GM06990 (cell line): ENCODE measurements at regions not wholly inside any gene's neighbourhood (a gene's known extent, or its start where the extent isn't known, plus 50 kb on each side); places are given as distances from the start of the nearest gene placed in this dataset.

ENCODE experiments used
- DNase-seq: peaks from one replicate; pipeline ENCODE4 v3.0.0-alpha.2; 2011; ENCODE audit not compliant: insufficient read length; ENCODE audit errors: extremely low read depth
- H3K27me3 ChIP-seq: replicated peaks from 2 replicates; pipeline ENCODE4 v1.6.0; 2011; ENCODE audit warnings: low read length; ENCODE audit not compliant: control insufficient read depth, insufficient read depth
- H3K36me3 ChIP-seq: 2 replicates; pipeline ENCODE4 v1.5.1; 2011; ENCODE audit warnings: low read length; ENCODE audit not compliant: control insufficient read depth, insufficient read depth
- H3K4me3 ChIP-seq: replicated peaks from 2 replicates; pipeline ENCODE4 v1.5.1; 2011; ENCODE audit warnings: low read depth, mild to moderate bottlenecking, control low read depth, low read length
- TF ChIP-seq, protein P1 (sequence below): IDR thresholded peaks from 2 replicates; pipeline ENCODE4 v1.5.1; 2011; ENCODE audit warnings: low read length, control low read depth, mild to moderate bottlenecking, inconsistent platforms; ENCODE audit not compliant: insufficient read depth, poor library complexity, severe bottlenecking

DNA sequence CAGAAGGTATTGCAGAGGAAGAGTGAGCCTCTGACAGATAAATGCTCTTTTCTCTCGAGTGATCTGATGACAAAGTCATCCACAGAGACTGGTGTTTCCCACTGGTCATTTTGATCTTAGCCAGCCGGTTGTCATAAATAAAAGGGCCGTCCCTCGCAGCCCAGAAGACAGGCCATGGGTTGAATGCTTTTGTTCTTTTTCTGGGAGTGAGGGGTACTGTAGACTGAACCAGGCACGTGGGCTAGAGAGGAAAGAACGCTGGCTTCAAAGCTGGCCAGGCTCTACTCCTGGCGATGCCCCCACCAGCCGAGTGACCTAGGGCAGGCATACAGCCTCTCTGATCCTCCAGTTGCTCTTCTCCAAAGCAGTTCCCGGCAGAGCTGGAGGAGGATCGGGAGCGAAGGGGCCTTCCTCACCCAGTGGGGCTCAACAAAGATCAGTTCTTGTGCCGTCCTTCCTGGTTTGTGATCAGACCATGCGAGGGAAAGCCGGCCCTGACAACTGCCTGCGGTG, 193.5 kb downstream of the INHBB start:
- TF ChIP-seq, protein P1, sequence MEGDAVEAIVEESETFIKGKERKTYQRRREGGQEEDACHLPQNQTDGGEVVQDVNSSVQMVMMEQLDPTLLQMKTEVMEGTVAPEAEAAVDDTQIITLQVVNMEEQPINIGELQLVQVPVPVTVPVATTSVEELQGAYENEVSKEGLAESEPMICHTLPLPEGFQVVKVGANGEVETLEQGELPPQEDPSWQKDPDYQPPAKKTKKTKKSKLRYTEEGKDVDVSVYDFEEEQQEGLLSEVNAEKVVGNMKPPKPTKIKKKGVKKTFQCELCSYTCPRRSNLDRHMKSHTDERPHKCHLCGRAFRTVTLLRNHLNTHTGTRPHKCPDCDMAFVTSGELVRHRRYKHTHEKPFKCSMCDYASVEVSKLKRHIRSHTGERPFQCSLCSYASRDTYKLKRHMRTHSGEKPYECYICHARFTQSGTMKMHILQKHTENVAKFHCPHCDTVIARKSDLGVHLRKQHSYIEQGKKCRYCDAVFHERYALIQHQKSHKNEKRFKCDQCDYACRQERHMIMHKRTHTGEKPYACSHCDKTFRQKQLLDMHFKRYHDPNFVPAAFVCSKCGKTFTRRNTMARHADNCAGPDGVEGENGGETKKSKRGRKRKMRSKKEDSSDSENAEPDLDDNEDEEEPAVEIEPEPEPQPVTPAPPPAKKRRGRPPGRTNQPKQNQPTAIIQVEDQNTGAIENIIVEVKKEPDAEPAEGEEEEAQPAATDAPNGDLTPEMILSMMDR = no peak
- Histone ChIP-seq H3K36me3 (no peaks in the 10 kb centered on the region), H3K4me3 (no peak overlapping the region), H3K27me3 (peaks cover 2% of the 10 kb centered on the region)
- DNase-seq = no peak

DNA sequence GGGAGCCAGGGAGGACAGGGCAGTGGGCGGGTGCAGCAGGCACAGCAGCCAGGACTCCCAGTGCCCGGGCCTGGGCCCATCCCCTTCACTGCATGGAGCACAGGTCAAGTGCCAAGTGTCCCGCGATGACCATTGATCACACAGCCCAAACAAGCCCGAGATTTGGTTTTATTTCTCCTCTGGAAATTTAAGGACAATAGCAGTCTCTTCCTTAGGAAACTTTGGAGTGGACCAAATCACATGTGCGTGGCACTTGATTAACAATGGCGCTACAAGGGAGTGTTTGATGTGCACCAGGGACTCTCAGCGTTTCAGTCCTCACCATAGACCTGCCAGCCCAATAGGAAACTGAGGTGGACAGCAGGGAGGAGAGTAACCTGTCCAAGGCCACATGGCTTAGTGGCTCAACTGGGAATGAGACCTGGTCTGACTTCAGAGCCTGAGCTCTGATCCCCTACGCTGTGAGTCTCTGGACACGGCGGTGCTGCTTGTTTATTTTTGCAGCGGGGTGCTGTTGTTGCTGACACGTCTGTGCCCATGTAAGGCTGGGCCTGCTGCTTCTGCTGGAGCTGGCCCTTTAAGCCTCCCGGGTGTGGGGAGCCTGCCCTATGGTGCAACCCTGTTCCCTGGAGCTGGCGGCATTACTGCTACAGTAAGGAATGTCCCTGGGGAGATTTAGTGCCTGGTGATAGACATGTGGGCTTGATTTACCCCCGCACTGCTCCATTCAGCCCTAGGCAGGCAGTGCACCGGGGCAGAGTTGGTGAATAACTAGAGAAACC, 194.2 kb downstream of the INHBB start:
- Histone ChIP-seq H3K36me3 (no peaks in the 10 kb centered on the region), H3K4me3 (no peak overlapping the region), H3K27me3 (peaks cover 2% of the 10 kb centered on the region)
- TF ChIP-seq, protein P1 = no peak
- DNase-seq = no peak

DNA sequence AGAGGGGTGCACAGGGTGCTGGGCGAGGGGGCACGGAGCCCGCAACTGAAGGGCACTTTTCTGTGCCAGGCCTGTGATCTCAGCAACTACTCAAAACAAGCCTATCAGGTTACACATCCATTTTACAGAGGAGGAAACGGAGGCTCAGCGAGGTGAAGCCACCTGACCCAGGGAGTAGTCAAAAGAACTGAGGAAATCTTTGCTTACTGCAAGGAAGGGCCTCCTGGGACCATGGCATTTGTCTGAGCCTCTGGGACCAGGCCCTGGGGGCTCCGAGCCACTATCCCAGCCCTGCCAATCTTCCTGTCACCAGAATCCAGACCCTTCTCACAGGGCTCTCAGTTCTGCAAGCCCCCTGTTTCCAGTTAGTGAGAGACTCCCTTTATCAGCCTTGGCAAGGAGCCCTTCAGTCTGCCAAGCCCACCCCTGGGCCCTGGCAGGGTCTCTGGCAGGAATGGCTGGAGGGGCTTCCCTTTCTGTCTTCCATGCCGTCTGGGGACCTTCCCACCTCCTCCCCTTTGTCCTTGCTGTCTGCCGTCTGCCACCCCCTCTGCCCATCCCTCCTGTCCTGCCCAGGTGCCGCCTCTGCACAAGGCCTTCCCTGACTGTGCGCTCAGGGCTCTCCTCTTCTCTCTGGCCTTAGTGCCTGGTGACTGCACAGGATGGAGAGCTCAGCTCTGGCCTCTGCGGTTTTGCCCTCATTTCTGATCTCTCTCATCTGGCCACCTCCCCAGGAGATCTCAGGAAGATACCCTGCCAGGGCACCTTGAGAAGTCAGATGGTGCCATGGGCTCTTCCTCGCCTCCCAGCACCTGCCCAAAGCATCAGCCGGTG, 194.7 kb upstream of the GLI2 start:
- TF ChIP-seq, protein P1 = no peak
- H3K27me3 ChIP-seq = peaks cover 2% of the 10 kb centered on the region

DNA sequence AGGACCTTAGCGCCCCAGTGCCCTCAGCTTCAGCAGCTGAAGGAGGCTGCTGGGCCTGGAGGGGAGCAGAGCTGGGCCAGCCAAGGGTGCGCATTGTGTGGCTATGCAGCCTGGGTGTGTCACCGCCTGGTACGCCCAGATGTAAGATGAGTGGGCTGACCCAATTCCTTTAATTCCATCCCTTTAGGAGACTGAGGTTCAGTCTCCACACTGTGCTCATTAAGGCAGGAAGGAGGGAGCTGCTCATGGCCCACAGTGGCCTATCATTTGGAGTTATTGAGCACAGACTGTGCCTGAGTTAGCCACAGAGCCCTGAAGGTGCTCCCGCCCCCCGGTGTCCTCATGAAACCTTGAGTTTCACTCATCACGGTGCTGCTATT, 194.1 kb upstream of the GLI2 start:
- DNase-seq = no peak
- Histone ChIP-seq H3K36me3 (no peaks in the 10 kb centered on the region), H3K4me3 (no peak overlapping the region)

More for the DNA sequence above, 194.7 kb upstream of the GLI2 start:
- no peak overlapping the region for H3K4me3 ChIP-seq
- H3K36me3 ChIP-seq = no peaks in the 10 kb centered on the region
- no peak for DNase-seq

DNA sequence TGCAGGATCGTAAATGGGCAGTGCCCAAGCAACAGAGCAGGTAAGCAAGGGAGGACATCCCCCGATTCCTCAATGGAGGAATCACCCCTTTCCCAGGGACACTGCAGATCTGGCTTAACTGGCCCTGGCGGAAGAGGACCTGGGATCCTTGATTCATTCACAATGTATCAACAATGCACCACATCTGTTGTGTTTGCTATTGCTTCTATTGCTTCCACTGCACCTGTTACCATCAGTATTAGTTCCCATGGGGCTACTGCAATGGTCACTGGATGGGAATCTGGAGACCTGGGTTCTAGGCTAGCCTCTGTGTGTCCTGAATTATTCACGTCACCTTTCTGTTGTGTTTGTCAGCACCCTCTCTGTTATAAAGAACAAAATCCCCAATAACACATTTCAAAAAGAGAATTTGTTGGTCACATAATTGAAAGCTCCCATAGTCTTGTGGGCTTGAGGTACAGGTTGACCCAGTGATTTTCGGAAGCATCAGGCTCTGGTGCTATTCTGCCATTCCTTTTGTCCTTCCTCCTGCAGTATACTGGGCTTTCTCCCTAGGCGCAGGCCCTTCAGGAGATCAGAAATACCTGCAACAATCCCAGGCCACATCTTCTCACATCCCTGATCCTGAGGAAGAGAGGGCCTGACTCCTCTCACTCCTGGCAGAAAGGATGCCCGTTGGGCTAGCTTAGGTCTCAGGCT, 193.5 kb upstream of the GLI2 start:
- DNase-seq = no peak
- H3K36me3 ChIP-seq = no peaks in the 10 kb centered on the region
- TF ChIP-seq, protein P1 = no peak
- H3K4me3 ChIP-seq = no peak overlapping the region
- H3K27me3 ChIP-seq = peaks cover 2% of the 10 kb centered on the region

More for the DNA sequence above, 194.1 kb upstream of the GLI2 start:
- TF ChIP-seq, protein P1 = no peak
- H3K27me3 ChIP-seq = peaks cover 2% of the 10 kb centered on the region
